ENCODE measurements at regions not wholly inside any gene's neighbourhood (a gene's known extent, or its start where the extent isn't known, plus 50 kb on each side); places are given as distances from the start of the nearest gene placed in this dataset.

DNA sequence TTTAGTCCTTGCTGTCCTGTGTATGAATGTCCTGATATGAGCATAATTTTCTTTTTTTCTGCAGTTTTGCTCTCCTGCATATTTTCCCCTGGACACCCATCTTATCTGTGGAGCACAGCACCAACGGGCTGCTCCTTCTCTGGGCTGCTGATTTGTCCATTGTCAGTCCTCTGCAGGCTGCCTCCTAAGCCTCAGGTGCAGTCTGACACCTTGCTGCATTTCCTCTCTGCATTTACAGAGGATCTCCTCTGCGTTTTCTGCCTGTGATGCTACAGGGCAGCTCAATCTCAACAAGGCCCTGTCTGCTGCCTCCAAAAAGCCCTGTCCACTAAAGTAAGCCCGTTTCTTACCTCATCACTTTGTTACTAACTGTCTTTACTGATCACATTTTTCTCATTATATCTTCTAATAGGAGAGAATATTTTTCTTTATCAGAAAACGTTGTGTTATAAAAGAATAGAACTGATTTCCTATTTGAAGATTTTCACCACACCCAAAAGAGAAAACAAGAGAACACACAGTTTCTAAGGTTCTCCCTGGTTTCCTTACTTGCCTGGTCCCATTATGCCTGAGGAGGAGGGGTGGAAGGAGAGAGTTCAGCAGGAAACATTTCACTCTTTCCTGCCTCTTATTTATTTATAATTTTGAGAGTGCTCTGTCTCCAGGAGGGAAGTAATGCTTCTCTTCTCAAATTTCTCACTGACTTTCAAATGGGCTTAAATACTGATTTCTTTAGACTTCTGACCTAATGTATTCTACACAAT, 65.6 kb upstream of the TDRD3 start:
- Histone ChIP-seq H3K4me1 (ENCODE audit: control insufficient read depth, insufficient read depth, low read length) (no peaks in the 10 kb centered on the region), H3K27ac (ENCODE audit: extremely low read depth, low read depth, low read length) (no peak overlapping the region), H3K9me3 (ENCODE audit: control insufficient read depth, insufficient read depth, low read depth, low read length) (no peaks in the 10 kb centered on the region), H3K4me3 (ENCODE audit: low read depth, low read length) (no peak overlapping the region), H3K36me3 (ENCODE audit: control insufficient read depth in 2 of 2, insufficient read depth in 1 of 2, low read length in 2 of 2) (no peaks in the 10 kb centered on the region)
- POLR2A ChIA-PET: no interaction called here
- CTCF ChIA-PET: no interaction called here
- no peak for TF ChIP-seq ZNF518A (tag by site-specific recombination; conservative IDR thresholded peaks at IDR 0.05; ENCODE audit: low read depth)
- TF ChIP-seq OVOL3 (tag by site-specific recombination; IDR thresholded peaks at IDR 0.05): no peak
- TF ChIP-seq ZNF623 (tag by site-specific recombination; IDR thresholded peaks at IDR 0.05): no peak
- no peak for TF ChIP-seq ZNF311 (tag by site-specific recombination; IDR thresholded peaks at IDR 0.05; ENCODE audit: borderline replicate concordance)
- TF ChIP-seq SP3 (tag by site-specific recombination; IDR thresholded peaks at IDR 0.05): no peak
- TF ChIP-seq HOXA7 (CRISPR knock-in tag; IDR thresholded peaks at IDR 0.05; ENCODE audit: borderline replicate concordance): no peak
- no peak for TF ChIP-seq ZBTB6 (tag by site-specific recombination; IDR thresholded peaks at IDR 0.05)
- no peak for TF ChIP-seq HOXC10 (CRISPR knock-in tag; IDR thresholded peaks at IDR 0.05)
- no peak for TF ChIP-seq ZNF23 (tag by site-specific recombination; IDR thresholded peaks at IDR 0.05; ENCODE audit: borderline replicate concordance)
- no peak for TF ChIP-seq ZNF214 (tag by site-specific recombination; IDR thresholded peaks at IDR 0.05; ENCODE audit: borderline replicate concordance)
- TF ChIP-seq ZBTB1 (tag by site-specific recombination; IDR thresholded peaks at IDR 0.05): no peak
- TF ChIP-seq, protein P1, sequence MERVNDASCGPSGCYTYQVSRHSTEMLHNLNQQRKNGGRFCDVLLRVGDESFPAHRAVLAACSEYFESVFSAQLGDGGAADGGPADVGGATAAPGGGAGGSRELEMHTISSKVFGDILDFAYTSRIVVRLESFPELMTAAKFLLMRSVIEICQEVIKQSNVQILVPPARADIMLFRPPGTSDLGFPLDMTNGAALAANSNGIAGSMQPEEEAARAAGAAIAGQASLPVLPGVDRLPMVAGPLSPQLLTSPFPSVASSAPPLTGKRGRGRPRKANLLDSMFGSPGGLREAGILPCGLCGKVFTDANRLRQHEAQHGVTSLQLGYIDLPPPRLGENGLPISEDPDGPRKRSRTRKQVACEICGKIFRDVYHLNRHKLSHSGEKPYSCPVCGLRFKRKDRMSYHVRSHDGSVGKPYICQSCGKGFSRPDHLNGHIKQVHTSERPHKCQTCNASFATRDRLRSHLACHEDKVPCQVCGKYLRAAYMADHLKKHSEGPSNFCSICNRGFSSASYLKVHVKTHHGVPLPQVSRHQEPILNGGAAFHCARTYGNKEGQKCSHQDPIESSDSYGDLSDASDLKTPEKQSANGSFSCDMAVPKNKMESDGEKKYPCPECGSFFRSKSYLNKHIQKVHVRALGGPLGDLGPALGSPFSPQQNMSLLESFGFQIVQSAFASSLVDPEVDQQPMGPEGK (tag by site-specific recombination; IDR thresholded peaks at IDR 0.05): no peak
- no peak for TF ChIP-seq ZNF184 (tag by site-specific recombination; IDR thresholded peaks at IDR 0.05)
- TF ChIP-seq ZNF239 (tag by site-specific recombination; IDR thresholded peaks at IDR 0.05): no peak
- no peak for TF ChIP-seq ZEB2 (tag by site-specific recombination; IDR thresholded peaks at IDR 0.05)
- TF ChIP-seq ZNF341 (tag by site-specific recombination; IDR thresholded peaks at IDR 0.05; ENCODE audit: low read depth): no peak
- TF ChIP-seq ZNF561 (tag by site-specific recombination; IDR thresholded peaks at IDR 0.05; ENCODE audit: borderline replicate concordance): no peak
- no peak for TF ChIP-seq AEBP2 (tag by site-specific recombination; IDR thresholded peaks at IDR 0.05; ENCODE audit: borderline replicate concordance)
- TF ChIP-seq RBAK (tag by site-specific recombination; IDR thresholded peaks at IDR 0.05): no peak
- no peak for TF ChIP-seq TCF7L2 (IDR thresholded peaks at IDR 0.05; ENCODE audit: borderline replicate concordance, low read depth, low read length)

All from HEK293 (cell line).